HG03025 (cell line): ENCODE measurements at regions not wholly inside any gene's neighbourhood (a gene's known extent, or its start where the extent isn't known, plus 50 kb on each side); places are given as distances from the start of the nearest gene placed in this dataset.

Source experiments
- ATAC-seq: cut with Tn5 transposase; IDR thresholded peaks from one replicate; pipeline ENCODE4 v1.9.1; 2021; ENCODE audit warnings: mild to moderate bottlenecking, moderate library complexity; ENCODE audit not compliant: unreplicated experiment, low FRiP score

- no peak for ATAC-seq
Observed at GRCh38 chr4:110290511-110290910, 92.1 kb upstream of the ELOVL6 start.

DNA sequence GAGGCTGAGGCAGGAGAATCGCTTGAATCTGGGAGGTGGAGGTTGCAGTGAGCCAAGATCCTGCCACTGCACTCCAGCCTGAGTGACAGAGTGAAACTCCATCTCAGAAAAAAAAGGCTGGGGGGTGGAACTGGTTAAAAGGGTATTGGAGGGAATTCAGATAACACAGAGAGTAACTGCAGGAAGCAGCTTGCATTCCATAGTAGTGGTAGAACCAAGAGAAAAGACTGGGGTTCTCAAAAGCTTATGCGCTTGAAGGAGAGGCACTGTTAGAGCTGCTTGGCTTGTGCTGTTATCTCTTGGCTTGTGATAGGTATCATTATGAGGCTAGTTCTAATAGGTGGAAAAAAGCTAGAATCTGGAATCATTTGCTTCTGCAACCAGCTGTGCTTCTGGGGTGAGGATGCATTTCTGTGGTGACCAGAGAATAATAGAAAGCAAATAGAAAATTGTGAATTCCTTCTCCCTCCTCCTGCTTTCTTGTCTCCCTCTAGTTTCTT is 91.2 kb upstream of the ELOVL6 start:
- ATAC-seq, result no peak

DNA sequence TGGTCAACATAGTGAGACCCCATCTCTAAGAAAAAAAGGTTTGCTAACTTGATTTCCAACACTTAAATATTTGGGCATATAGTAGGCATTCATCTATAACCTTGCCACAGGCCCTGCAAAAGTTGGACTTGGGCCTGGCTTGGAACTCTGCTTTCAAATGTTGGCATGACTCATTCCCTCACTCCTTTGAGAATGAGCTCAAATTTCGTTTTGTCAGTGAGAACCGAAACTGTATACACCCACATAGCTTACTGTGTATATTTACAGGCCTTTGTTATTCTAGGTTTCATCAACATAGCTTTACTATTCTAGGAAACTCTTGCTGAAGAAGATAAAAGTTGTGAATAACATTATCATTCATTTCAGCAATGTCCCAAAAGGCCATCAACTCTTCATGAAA is 88.7 kb upstream of the ELOVL6 start:
- peak; percentile 100 for ATAC-seq

DNA sequence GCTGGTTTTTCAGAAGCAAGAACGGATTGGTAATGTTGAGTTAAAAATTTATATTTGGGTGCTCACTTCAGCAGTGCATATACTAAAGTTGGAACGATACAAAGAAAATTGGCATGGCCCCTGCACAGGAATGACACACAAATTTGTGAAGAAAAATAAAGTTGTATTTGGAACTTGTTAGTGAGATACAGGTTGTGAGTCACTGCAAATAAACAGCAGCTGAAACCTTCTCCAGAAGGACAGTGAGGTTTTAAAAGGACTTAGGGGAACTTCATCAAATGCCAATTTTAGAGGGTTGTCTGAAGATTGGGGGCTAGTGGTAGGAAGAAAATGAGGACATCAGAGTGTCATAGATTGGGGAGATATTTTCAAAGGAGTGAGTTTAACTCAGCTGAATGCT is 79.7 kb upstream of the ELOVL6 start:
- no peak for ATAC-seq

DNA sequence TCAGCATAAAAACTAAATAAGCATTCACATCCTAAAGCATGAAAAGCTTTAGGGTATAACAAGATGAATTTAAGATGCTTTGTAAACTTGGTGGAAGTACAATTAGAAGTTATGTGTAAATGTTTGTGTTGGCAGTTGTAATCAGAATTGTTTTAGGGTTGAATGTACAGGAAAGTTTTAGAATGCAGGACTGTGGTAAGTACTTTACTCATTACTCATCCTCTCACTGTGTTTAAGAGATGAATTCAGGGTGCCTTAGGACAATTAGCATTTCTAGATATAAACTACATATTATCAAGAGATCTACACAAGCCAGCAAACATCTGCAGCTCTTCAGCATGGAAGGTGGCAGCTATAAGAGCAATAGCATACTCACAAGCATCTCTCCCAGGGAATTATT is 77.5 kb upstream of the ELOVL6 start:
- no peak for ATAC-seq

- no peak for ATAC-seq
Observed at GRCh38 chr4:110271986-110272385, 73.6 kb upstream of the ELOVL6 start.

GRCh38 chr4:110270492-110271197 is 72.2 kb upstream of the ELOVL6 start:
- no peak for ATAC-seq

GRCh38 chr4:110268790-110269189 is 70.4 kb upstream of the ELOVL6 start:
- no peak for ATAC-seq

DNA sequence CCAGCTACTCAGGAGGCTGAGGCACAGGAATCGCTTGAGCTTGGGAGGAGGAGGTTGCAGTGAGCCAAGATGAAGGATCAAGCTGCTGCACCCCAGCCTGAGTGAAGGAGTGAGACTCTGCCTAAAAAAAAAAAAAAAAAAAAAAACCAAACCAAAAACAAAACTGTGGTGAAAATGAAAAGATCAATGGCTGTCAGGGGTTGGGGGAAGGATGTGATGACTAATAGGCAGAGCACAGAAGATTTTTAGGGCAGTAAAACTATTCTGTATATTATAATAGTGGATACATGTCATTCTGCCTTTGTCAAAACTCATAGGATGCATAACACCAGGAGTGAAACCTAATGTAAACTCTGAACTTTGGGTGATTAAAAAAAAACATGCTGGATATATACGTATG is 69.9 kb upstream of the ELOVL6 start:
- ATAC-seq, result peak; percentile 41

GRCh38 chr4:110266136-110266535 is 67.7 kb upstream of the ELOVL6 start:
- ATAC-seq, result no peak

DNA sequence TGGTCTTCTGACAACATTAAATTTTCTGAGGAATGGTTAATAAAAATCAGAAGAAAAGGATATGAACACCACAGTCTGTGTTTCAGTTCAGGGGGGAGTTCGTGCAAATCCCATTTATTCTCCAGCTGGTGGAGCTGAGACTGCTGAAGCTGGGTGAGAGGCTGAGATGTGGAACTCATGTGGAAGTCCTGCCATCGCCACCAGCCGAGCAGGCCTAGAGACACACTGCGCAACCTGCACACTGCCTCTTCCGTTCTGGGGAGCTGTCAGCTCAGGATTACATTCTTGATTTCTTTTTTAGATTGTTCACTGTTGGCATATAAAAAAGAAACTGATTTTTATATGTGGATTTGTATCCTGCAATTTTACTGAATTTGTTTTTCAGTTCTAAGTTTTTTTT is 66.6 kb upstream of the ELOVL6 start:
- ATAC-seq, result no peak

DNA sequence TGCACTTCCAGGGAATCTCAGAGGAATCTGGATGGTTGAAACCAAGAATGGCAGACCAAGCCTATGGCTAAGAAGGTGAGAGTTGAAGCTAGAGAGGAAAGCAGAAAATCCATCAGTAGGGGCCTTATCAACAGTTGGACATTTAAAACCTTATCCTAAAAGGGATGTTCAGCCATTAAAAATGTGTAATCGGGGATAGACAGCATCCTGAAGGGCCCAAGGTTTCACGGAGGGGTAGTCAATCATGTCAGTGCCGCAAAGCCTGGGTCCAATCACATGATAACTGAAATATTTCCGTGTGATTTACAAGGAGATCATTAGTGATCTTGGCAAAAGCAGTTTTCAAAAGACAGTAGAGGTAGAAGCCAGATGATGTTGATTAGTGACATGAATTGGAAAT is 61.9 kb upstream of the ELOVL6 start:
- no peak for ATAC-seq

GRCh38 chr4:110250023-110250387 is 51.6 kb upstream of the ELOVL6 start:
- no peak for ATAC-seq

DNA sequence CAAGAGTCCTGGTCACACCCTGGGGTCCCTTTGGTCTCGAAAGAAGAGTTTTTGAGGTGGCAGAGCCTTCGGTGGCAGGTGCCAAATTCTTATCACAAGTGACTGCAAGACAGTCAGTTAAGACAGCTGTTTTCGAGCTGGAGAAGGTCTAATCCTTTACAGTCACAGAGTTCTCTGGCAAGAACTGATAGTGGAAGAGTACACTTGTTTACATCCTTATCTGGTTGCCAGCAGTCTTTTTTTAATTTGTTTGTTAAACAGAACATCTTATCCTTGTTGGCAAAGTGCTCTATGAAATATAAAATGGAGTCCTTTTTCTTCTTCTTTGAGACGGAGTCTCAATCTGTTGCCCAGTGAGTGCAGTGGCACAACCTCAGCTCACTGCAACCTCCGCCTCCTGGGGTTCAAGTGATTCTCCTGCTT is 50.4 kb upstream of the ELOVL6 start:
- no peak for ATAC-seq
